Choroid plexus epithelial cell (primary cell): ENCODE measurements at regions not wholly inside any gene's neighbourhood (a gene's known extent, or its start where the extent isn't known, plus 50 kb on each side); places are given as distances from the start of the nearest gene placed in this dataset.

ENCODE experiments used
- DNase-seq: peaks from one replicate; pipeline ENCODE4 v3.0.0-alpha.2; 2010; ENCODE audit warnings: low read depth
- H3K4me3 ChIP-seq: 2 replicates; pipeline ENCODE4 v1.5.1; 2011; ENCODE audit warnings: low read depth, mild to moderate bottlenecking, control low read depth, low read length, moderate library complexity
- TF ChIP-seq, protein P1 (sequence below): conservative IDR thresholded peaks from 2 replicates; pipeline ENCODE4 v1.5.1; 2011; ENCODE audit warnings: low read depth, mild to moderate bottlenecking, control low read depth, inconsistent platforms, low read length, moderate library complexity

GRCh38 chr7:70944516-70944915 lies 187.4 kb upstream of the GALNT17 start:
- no peak overlapping the region for H3K4me3 ChIP-seq
- TF ChIP-seq, protein P1, sequence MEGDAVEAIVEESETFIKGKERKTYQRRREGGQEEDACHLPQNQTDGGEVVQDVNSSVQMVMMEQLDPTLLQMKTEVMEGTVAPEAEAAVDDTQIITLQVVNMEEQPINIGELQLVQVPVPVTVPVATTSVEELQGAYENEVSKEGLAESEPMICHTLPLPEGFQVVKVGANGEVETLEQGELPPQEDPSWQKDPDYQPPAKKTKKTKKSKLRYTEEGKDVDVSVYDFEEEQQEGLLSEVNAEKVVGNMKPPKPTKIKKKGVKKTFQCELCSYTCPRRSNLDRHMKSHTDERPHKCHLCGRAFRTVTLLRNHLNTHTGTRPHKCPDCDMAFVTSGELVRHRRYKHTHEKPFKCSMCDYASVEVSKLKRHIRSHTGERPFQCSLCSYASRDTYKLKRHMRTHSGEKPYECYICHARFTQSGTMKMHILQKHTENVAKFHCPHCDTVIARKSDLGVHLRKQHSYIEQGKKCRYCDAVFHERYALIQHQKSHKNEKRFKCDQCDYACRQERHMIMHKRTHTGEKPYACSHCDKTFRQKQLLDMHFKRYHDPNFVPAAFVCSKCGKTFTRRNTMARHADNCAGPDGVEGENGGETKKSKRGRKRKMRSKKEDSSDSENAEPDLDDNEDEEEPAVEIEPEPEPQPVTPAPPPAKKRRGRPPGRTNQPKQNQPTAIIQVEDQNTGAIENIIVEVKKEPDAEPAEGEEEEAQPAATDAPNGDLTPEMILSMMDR, result no peak
- no peak for DNase-seq

DNA sequence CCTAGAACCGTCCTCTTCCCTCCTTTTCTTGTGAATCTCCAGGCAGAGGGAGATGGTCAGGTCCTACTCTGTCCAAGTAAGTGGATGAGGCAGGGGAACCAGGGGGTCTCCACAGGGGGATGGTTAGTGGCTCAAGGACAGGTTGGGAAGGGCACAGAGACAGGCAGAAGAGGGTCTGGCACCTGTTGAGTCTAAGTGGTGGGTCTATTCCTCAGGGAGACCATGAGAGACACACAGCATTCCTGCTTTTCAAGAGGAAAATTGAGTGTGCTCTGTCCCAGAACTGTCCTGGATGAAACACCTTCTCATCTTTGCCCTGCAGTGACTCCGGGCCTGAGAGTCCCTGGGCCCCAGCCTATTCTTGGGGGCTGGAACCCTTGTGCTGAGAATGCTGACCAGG lies 184.8 kb upstream of the GALNT17 start:
- no peak for DNase-seq
- no peak overlapping the region for H3K4me3 ChIP-seq
- TF ChIP-seq, protein P1, result no peak

DNA sequence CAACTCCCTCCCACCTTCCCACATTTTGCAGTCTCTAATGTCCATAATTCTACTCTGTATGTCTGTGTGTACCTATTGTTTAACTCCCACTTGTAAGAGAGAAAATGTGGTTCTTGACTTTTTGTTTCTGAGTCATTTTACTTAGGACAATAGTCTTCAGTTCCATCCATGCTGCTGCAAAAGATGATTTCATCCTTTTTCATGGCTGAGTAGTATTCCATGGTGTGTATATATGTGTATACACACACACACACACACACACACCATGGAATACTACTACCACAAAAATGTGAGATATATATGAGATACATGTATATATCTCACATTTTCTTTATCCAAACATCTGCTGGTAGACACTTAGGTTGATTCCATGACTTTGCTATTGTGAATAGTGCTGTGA lies 182.1 kb upstream of the GALNT17 start:
- TF ChIP-seq, protein P1, result no peak

GRCh38 chr7:70951271-70951962 lies 180.5 kb upstream of the GALNT17 start:
- no peak for DNase-seq
- TF ChIP-seq, protein P1, result no peak
- H3K4me3 ChIP-seq, result no peak overlapping the region

More for the DNA sequence above, 182.1 kb upstream of the GALNT17 start:
- no peak overlapping the region for H3K4me3 ChIP-seq
- no peak for DNase-seq

DNA sequence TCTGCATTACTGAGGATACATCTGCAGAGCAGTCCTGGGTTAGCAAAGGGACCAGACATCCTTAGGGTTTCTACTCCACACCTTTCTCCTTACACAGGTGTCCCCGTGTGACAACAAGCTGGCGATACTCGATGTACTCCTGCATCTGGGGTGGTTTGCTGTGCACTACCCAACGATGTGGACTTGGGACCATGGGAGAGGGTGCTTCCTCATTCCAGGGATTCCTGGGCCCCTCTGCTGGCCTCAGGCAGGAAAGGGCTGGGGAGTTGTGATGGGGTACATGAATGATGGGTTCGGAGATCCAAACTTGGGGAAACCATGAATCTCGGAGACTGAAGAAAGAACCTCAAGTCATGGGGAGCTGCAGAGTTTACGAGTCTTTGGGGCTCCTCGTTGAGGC lies 179.6 kb upstream of the GALNT17 start:
- TF ChIP-seq, protein P1, result no peak
- DNase-seq, result no peak
- no peak overlapping the region for H3K4me3 ChIP-seq

DNA sequence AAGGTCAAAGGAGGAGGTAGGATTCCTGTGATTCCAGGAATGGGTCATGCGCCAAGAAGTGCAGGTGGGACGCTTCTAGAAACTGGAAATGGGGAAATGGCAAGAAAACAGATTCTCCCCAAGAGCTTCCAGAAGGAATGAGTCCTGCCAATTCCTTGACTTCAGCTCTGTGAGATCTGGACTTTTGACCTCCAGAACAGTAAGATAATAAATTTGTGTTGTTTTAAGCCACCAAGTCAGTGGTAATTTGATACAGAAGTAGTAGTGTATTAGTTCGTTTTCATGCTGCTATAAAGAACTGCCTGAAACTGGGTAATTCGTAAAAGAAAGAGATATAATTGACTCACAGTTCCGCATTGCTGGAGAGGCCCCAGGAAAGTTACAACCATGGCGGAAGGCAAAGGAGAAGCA lies 178.6 kb upstream of the GALNT17 start:
- TF ChIP-seq, protein P1, result no peak
- no peak for DNase-seq
- no peak overlapping the region for H3K4me3 ChIP-seq

GRCh38 chr7:70953796-70954195 lies 178.1 kb upstream of the GALNT17 start:
- TF ChIP-seq, protein P1, result no peak
- H3K4me3 ChIP-seq, result no peak overlapping the region

More at GRCh38 chr7:70953796-70954195, 178.1 kb upstream of the GALNT17 start:
- no peak for DNase-seq
